ENCODE measurements at regions not wholly inside any gene's neighbourhood (a gene's known extent, or its start where the extent isn't known, plus 50 kb on each side); places are given as distances from the start of the nearest gene placed in this dataset.

DNA sequence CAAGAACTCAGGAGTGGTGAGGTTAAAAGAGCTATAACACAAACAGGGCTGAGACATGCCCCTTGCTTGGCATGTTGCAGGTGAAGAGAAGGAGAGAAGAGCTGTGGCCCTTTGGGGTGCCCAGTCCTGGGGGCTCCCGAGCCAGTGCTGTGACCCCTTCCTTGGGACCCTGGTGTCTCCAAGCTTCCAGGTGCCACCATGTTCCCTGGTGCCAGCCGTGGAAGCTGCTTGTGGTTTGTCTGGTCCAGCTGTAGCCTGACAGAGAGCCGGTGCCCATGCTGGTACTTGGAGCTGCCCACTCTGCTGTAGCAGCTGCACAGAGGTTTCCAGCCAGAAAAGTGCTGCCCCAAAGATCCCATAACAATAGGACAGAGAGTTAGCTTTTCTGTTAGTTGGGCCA, 159.2 kb upstream of the SLC38A2 start:
- H3K4me1 ChIP-seq, result peaks cover 15% of the 10 kb centered on the region
- H3K9me3 ChIP-seq, result no peaks in the 10 kb centered on the region
- H3K27me3 ChIP-seq, result no peaks in the 10 kb centered on the region
- no peak for TF ChIP-seq EP300 (IDR thresholded peaks at IDR 0.05)
- TF ChIP-seq, protein P1, sequence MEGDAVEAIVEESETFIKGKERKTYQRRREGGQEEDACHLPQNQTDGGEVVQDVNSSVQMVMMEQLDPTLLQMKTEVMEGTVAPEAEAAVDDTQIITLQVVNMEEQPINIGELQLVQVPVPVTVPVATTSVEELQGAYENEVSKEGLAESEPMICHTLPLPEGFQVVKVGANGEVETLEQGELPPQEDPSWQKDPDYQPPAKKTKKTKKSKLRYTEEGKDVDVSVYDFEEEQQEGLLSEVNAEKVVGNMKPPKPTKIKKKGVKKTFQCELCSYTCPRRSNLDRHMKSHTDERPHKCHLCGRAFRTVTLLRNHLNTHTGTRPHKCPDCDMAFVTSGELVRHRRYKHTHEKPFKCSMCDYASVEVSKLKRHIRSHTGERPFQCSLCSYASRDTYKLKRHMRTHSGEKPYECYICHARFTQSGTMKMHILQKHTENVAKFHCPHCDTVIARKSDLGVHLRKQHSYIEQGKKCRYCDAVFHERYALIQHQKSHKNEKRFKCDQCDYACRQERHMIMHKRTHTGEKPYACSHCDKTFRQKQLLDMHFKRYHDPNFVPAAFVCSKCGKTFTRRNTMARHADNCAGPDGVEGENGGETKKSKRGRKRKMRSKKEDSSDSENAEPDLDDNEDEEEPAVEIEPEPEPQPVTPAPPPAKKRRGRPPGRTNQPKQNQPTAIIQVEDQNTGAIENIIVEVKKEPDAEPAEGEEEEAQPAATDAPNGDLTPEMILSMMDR (IDR thresholded peaks at IDR 0.05), result no peak
- no peak for TF ChIP-seq POLR2A (IDR thresholded peaks at IDR 0.05)
- no peak for TF ChIP-seq POLR2AphosphoS5 (IDR thresholded peaks at IDR 0.05)
- DNase-seq (ENCODE audit: low spot score in 2 of 2), result no peak
- no peak overlapping the region for H3K27ac ChIP-seq
- WGBS, result 100% methylated on average over 2 of the region's 3 CpGs
- no peak overlapping the region for H3K4me3 ChIP-seq
- H3K36me3 ChIP-seq, result no peaks in the 10 kb centered on the region

DNA sequence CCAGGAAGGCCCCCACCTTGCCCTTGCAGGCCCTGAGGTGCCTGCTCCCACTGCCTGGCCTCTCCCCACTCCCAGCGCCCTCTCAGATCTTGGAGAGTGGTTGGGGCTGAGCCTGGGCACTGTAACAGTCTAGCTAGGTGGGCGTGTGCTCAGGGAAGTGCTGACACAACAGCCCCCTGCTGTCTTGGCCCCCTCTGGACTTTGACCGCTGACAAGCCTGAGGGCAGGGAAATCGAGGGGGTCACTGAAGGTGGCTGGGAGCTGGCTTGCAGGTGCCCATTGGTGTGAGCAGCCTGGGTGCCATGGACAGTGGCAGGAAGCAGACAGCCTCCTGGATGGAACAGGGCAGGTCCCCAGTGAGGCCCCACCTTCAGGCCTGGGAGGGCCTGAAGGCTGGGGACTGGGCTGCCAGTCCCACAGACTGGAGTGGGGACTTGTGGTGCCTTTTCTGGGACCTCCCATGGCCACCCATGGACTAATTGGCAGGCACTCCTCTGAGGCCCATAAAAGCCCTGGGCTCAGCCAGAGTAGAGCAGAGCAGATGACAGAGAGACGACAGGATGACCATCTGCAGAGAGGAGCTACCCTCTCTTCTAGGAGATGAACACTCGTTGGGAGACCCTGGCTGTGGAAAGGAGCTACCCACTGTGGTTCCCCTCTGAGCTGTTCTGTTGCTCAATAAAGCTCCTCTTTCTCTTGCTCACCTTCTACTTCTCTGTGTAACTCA, 158.6 kb upstream of the SLC38A2 start:
- 97% methylated on average over 5 of the region's 6 CpGs for WGBS
- H3K36me3 ChIP-seq, result no peaks in the 10 kb centered on the region
- no peak overlapping the region for H3K4me3 ChIP-seq
- no peaks in the 10 kb centered on the region for H3K27me3 ChIP-seq
- H3K27ac ChIP-seq, result no peak overlapping the region
- DNase-seq (ENCODE audit: low spot score in 2 of 2), result no peak
- TF ChIP-seq EP300 (IDR thresholded peaks at IDR 0.05) (no peak), POLR2A (IDR thresholded peaks at IDR 0.05) (no peak), POLR2AphosphoS5 (IDR thresholded peaks at IDR 0.05) (no peak)
- TF ChIP-seq, protein P1 (IDR thresholded peaks at IDR 0.05), result no peak
- no peaks in the 10 kb centered on the region for H3K9me3 ChIP-seq
- H3K4me1 ChIP-seq, result peaks cover 15% of the 10 kb centered on the region

DNA sequence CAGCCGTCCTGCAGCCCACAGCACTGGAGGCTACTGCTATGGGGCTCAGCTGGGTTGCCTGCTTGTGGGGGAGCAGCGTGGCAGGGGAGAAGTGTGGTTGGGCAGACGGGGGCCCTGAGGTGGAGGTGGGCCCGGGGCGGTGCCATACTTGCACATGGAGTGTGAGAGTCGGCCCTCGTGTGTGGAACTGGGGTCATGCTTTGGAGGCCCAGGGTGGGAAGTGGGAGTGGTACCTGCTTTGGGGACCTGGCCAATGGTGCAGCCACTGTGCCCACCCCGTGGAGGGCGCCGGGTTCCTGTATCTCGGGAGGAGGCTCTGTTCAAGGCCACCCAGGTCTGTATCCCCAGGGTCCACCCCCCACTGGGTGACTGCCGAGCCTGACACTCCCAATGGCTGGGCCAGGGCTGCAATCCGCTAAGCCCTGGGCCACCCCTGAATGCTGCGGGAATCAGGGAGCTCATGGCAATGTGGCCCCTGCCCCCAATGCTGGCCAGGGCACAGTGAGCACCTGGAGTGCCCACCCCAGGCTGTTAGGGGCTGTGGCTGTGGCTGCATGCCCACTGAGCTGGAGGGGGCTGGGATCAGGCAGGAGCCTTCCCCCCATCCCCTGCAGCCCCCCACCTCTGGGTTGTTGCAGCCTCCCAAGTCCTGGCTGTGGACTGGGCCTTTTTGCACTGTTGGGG, 157.9 kb upstream of the SLC38A2 start:
- DNase-seq (ENCODE audit: low spot score in 2 of 2), result no peak
- H3K9me3 ChIP-seq, result no peaks in the 10 kb centered on the region
- no peak overlapping the region for H3K27ac ChIP-seq
- H3K4me3 ChIP-seq, result no peak overlapping the region
- H3K27me3 ChIP-seq, result no peaks in the 10 kb centered on the region
- 96% methylated on average over 10 of the region's 14 CpGs for WGBS
- no peaks in the 10 kb centered on the region for H3K36me3 ChIP-seq
- H3K4me1 ChIP-seq, result peaks cover 14% of the 10 kb centered on the region
- TF ChIP-seq, protein P1 (IDR thresholded peaks at IDR 0.05), result no peak
- TF ChIP-seq POLR2AphosphoS5 (IDR thresholded peaks at IDR 0.05) (no peak), EP300 (IDR thresholded peaks at IDR 0.05) (no peak), POLR2A (IDR thresholded peaks at IDR 0.05) (no peak)

DNA sequence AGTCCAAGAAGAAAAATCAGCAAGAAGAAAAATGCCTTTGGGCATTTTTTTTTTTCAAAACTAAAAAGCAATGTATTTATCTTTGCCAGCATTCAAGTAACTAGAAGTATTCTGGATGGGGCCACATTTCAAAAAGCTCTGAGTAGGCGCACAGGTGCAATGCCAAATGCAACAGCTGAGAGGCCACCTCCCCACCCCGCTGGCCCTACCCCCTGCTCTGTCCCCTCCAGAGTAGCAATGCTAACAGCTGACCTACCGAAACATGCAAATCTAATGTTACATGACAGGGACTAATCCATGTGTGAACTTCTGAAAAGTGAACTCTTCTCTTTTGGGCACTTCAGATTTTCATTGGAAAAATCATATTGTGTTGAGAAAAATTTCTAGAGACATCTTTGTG, 153.7 kb upstream of the SLC38A2 start:
- no peak overlapping the region for H3K4me3 ChIP-seq
- no peaks in the 10 kb centered on the region for H3K36me3 ChIP-seq
- TF ChIP-seq EP300 (IDR thresholded peaks at IDR 0.05) (no peak), POLR2AphosphoS5 (IDR thresholded peaks at IDR 0.05) (no peak), POLR2A (IDR thresholded peaks at IDR 0.05) (no peak)
- TF ChIP-seq, protein P1 (IDR thresholded peaks at IDR 0.05), result no peak
- no peaks in the 10 kb centered on the region for H3K27me3 ChIP-seq
- H3K27ac ChIP-seq, result no peak overlapping the region
- no peak for DNase-seq (ENCODE audit: low spot score in 2 of 2)
- H3K4me1 ChIP-seq, result peaks cover 33% of the 10 kb centered on the region
- H3K9me3 ChIP-seq, result no peaks in the 10 kb centered on the region
- WGBS, result 64% methylated on average over 3 of the region's 3 CpGs

DNA sequence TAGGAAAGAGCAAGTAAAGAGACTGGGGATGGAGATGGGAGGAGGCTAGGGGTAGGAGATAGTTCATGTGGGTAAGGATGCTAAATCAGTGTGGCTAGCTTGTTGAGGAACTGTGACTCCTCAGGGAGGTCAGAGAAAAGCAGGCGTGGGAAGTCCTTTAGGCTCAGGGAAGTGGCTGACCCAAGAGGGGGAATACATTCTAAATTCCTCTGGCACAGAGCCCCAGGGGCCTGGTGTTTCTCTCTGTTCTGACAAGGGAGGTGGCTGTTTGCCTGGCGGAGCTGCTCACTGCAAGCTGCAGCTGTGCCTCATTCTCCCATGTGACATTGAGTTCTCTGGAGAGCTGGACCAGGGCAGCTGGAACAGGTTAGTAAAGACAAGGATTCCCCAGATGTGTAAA, 152.2 kb upstream of the SLC38A2 start:
- Histone ChIP-seq H3K27me3 (no peaks in the 10 kb centered on the region), H3K9me3 (no peaks in the 10 kb centered on the region), H3K4me1 (peaks cover 43% of the 10 kb centered on the region), H3K27ac (peak overlapping the region; percentile 64), H3K36me3 (no peaks in the 10 kb centered on the region), H3K4me3 (no peak overlapping the region)
- TF ChIP-seq EP300 (IDR thresholded peaks at IDR 0.05) (no peak), POLR2AphosphoS5 (IDR thresholded peaks at IDR 0.05) (no peak), POLR2A (IDR thresholded peaks at IDR 0.05) (no peak)
- TF ChIP-seq, protein P1 (IDR thresholded peaks at IDR 0.05), result no peak
- DNase-seq (ENCODE audit: low spot score in 2 of 2), result peak; percentile 80 to 88
- 27% methylated on average over 2 of the region's 2 CpGs for WGBS
